ENCODE measurements at regions not wholly inside any gene's neighbourhood (a gene's known extent, or its start where the extent isn't known, plus 50 kb on each side); places are given as distances from the start of the nearest gene placed in this dataset.

- no peaks in the 10 kb centered on the region for H3K9me3 ChIP-seq (ENCODE audit: control insufficient read depth in 1 of 2, low read length in 2 of 2)
- H3K4me1 ChIP-seq (ENCODE audit: insufficient read depth, low read length): no peaks in the 10 kb centered on the region
- Mint-ChIP-seq H3K27me3 (no peaks in the 10 kb centered on the region), H3K9me3 (peaks cover 3 to 15% (median 7%) of the 10 kb centered on the region in 8 donors), H3K27ac (no peak overlapping the region), H3K36me3 (no peaks in the 10 kb centered on the region), H3K4me1 (no peaks in the 10 kb centered on the region), H3K4me3 (no peak overlapping the region)
- H3K4me3 ChIP-seq (ENCODE audit: low read length in 2 of 2): no peak overlapping the region
- ChIA-PET POLR2A (ENCODE audit: partially characterized antibody) (no interaction called here), CTCF (ENCODE audit: partially characterized antibody) (no interaction called here)
- no peaks in the 10 kb centered on the region for H3K27me3 ChIP-seq (ENCODE audit: insufficient read depth, low read length)
- no peak overlapping the region for H3K27ac ChIP-seq (ENCODE audit: low read depth, low read length)
- intact Hi-C loops (cut with micrococcal nuclease): no loop called here
- no peaks in the 10 kb centered on the region for H3K36me3 ChIP-seq (ENCODE audit: insufficient read depth, low read length)
- no peak for DNase-seq
Observed at GRCh38 chr10:108362296-108362695, 1197.8 kb upstream of the SORCS1 start.

DNA sequence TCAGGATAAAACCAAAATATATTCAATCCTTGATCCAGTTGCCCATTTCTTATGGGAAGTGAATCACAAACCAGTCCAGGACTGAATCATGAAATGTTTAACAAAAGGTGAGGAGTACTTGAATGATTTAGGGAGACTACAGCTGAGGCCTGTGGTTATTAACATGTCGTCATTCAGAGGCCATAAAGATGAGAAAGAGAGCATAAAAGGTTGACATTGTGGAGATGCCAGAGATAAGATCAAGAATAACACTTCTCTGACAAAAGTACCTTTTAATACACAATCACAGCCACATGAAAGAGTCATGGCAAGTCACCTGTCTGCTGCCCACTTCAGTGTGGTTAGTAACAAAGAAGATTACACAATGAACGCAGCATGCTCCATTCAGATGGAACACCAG is 1195.7 kb upstream of the SORCS1 start:
- Mint-ChIP-seq H3K27me3 (no peaks in the 10 kb centered on the region), H3K9me3 (peaks cover 3 to 17% (median 11%) of the 10 kb centered on the region in 8 donors), H3K4me3 (no peak overlapping the region), H3K36me3 (no peaks in the 10 kb centered on the region), H3K27ac (no peak overlapping the region), H3K4me1 (no peaks in the 10 kb centered on the region)
- Histone ChIP-seq H3K4me1 (ENCODE audit: insufficient read depth, low read length) (no peaks in the 10 kb centered on the region), H3K9me3 (ENCODE audit: control insufficient read depth in 1 of 2, low read length in 2 of 2) (no peaks in the 10 kb centered on the region), H3K36me3 (ENCODE audit: insufficient read depth, low read length) (no peaks in the 10 kb centered on the region), H3K4me3 (ENCODE audit: low read length in 2 of 2) (no peak overlapping the region), H3K27ac (ENCODE audit: low read depth, low read length) (no peak overlapping the region), H3K27me3 (ENCODE audit: insufficient read depth, low read length) (no peaks in the 10 kb centered on the region)
- intact Hi-C loops (cut with micrococcal nuclease): no loop called here
- DNase-seq: no peak
- ChIA-PET POLR2A (ENCODE audit: partially characterized antibody) (no interaction called here), CTCF (ENCODE audit: partially characterized antibody) (no interaction called here)

GRCh38 chr10:108358912-108359311 is 1194.4 kb upstream of the SORCS1 start:
- DNase-seq: no peak
- no peaks in the 10 kb centered on the region for H3K36me3 ChIP-seq (ENCODE audit: insufficient read depth, low read length)
- Mint-ChIP-seq H3K27me3 (no peaks in the 10 kb centered on the region), H3K9me3 (peaks cover 3 to 17% (median 10%) of the 10 kb centered on the region in 8 donors), H3K4me1 (no peaks in the 10 kb centered on the region), H3K36me3 (no peaks in the 10 kb centered on the region), H3K27ac (no peak overlapping the region), H3K4me3 (no peak overlapping the region)
- no peaks in the 10 kb centered on the region for H3K27me3 ChIP-seq (ENCODE audit: insufficient read depth, low read length)
- no peak overlapping the region for H3K27ac ChIP-seq (ENCODE audit: low read depth, low read length)
- intact Hi-C loops (cut with micrococcal nuclease): no loop called here
- no peaks in the 10 kb centered on the region for H3K9me3 ChIP-seq (ENCODE audit: control insufficient read depth in 1 of 2, low read length in 2 of 2)
- no peaks in the 10 kb centered on the region for H3K4me1 ChIP-seq (ENCODE audit: insufficient read depth, low read length)
- CTCF ChIA-PET (ENCODE audit: partially characterized antibody): no interaction called here
- POLR2A ChIA-PET (ENCODE audit: partially characterized antibody): no interaction called here
- no peak overlapping the region for H3K4me3 ChIP-seq (ENCODE audit: low read length in 2 of 2)

DNA sequence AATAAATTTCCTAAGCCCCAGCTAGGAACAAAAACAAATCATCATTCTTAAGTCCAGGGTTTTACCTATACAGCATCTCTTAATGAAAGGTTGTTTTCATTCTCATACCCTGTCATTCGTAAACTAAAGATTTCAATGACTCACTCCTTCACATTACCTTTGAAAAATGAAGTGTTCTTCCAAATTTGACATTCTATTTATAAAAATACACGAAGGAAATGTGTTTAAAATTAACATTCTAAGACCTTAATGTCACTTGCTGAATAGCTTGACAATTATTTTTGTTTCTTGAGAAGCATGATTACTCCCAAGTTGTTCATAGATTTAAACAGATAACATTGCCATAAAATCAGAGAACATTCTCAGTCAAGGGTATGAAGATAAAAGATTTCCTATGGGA is 1188.3 kb upstream of the SORCS1 start:
- Mint-ChIP-seq H3K4me1 (no peaks in the 10 kb centered on the region), H3K9me3 (peaks cover 0 to 14% (median 11%) of the 10 kb centered on the region in 8 donors)

DNA sequence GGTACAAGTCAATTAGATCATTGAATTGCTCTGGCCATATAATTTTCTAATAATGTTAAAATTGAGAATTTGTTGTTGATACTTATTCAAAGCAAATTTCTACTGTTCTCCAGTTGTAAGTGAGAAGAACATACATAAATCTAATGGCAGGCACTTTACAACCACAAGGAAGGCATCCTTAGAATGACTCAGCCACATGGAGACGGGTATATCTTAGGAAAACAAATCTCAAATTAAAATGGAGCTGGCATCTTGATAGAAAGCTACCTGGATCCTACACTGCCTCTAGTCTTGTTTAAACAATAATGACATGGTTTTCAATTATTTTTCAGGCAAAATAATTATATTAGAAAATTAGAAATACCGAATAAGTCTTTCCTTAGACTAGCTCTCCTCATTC is 1183.7 kb upstream of the SORCS1 start:
- no peak for DNase-seq
- no peaks in the 10 kb centered on the region for H3K27me3 ChIP-seq (ENCODE audit: insufficient read depth, low read length)
- POLR2A ChIA-PET (ENCODE audit: partially characterized antibody): no interaction called here
- no peaks in the 10 kb centered on the region for H3K4me1 ChIP-seq (ENCODE audit: insufficient read depth, low read length)
- Mint-ChIP-seq H3K4me1 (no peaks in the 10 kb centered on the region), H3K9me3 (peaks cover 4 to 17% (median 10%) of the 10 kb centered on the region in 8 donors), H3K27me3 (no peaks in the 10 kb centered on the region), H3K4me3 (no peak overlapping the region), H3K27ac (no peak overlapping the region), H3K36me3 (no peaks in the 10 kb centered on the region)
- CTCF ChIA-PET (ENCODE audit: partially characterized antibody): no interaction called here
- no peaks in the 10 kb centered on the region for H3K9me3 ChIP-seq (ENCODE audit: control insufficient read depth in 1 of 2, low read length in 2 of 2)
- no peaks in the 10 kb centered on the region for H3K36me3 ChIP-seq (ENCODE audit: insufficient read depth, low read length)
- H3K27ac ChIP-seq (ENCODE audit: low read depth, low read length): no peak overlapping the region
- intact Hi-C loops (cut with micrococcal nuclease): no loop called here
- H3K4me3 ChIP-seq (ENCODE audit: low read length in 2 of 2): no peak overlapping the region

More for the DNA sequence above, 1188.3 kb upstream of the SORCS1 start:
- H3K27me3 ChIP-seq (ENCODE audit: insufficient read depth, low read length): no peaks in the 10 kb centered on the region
- no peaks in the 10 kb centered on the region for H3K4me1 ChIP-seq (ENCODE audit: insufficient read depth, low read length)
- no peak overlapping the region for H3K27ac Mint-ChIP-seq
- ChIA-PET CTCF (ENCODE audit: partially characterized antibody) (no interaction called here), POLR2A (ENCODE audit: partially characterized antibody) (no interaction called here)
- H3K36me3 Mint-ChIP-seq: no peaks in the 10 kb centered on the region
- H3K27me3 Mint-ChIP-seq: no peaks in the 10 kb centered on the region
- H3K4me3 ChIP-seq (ENCODE audit: low read length in 2 of 2): no peak overlapping the region
- no peaks in the 10 kb centered on the region for H3K36me3 ChIP-seq (ENCODE audit: insufficient read depth, low read length)
- H3K27ac ChIP-seq (ENCODE audit: low read depth, low read length): no peak overlapping the region
- no peak for DNase-seq
- H3K4me3 Mint-ChIP-seq: no peak overlapping the region
- intact Hi-C loops (cut with micrococcal nuclease): no loop called here
- H3K9me3 ChIP-seq (ENCODE audit: control insufficient read depth in 1 of 2, low read length in 2 of 2): no peaks in the 10 kb centered on the region

DNA sequence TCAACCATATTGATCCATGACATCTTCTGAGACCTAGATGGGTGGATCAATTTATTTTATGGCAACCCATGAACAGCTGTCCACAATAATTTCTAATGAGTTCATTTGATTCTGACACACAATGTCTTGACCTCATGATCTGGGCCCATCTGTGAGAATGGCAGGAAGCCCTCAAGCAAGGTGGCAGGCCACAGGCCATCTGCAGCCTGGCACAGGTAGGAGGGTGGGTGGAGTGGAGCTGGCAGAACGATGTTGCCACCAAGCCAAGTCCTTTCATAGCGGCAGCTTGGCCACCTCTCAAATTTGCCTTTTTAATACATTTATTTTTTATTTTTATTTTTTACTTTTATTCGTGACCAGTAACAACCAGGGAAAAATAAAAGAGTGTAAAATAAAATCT is 1181.6 kb upstream of the SORCS1 start:
- Histone ChIP-seq H3K27ac (ENCODE audit: low read depth, low read length) (no peak overlapping the region), H3K36me3 (ENCODE audit: insufficient read depth, low read length) (no peaks in the 10 kb centered on the region), H3K27me3 (ENCODE audit: insufficient read depth, low read length) (no peaks in the 10 kb centered on the region), H3K9me3 (ENCODE audit: control insufficient read depth in 1 of 2, low read length in 2 of 2) (no peaks in the 10 kb centered on the region), H3K4me1 (ENCODE audit: insufficient read depth, low read length) (no peaks in the 10 kb centered on the region), H3K4me3 (ENCODE audit: low read length in 2 of 2) (no peak overlapping the region)
- Mint-ChIP-seq H3K4me1 (no peaks in the 10 kb centered on the region), H3K27me3 (no peaks in the 10 kb centered on the region), H3K9me3 (peaks cover 5 to 21% (median 9%) of the 10 kb centered on the region in 8 donors), H3K36me3 (no peaks in the 10 kb centered on the region), H3K4me3 (no peak overlapping the region), H3K27ac (no peak overlapping the region)
- intact Hi-C loops (cut with micrococcal nuclease): no loop called here
- ChIA-PET POLR2A (ENCODE audit: partially characterized antibody) (no interaction called here), CTCF (ENCODE audit: partially characterized antibody) (no interaction called here)
- DNase-seq: no peak

- Histone ChIP-seq H3K9me3 (ENCODE audit: control insufficient read depth in 1 of 2, low read length in 2 of 2) (no peaks in the 10 kb centered on the region), H3K4me1 (ENCODE audit: insufficient read depth, low read length) (no peaks in the 10 kb centered on the region), H3K27me3 (ENCODE audit: insufficient read depth, low read length) (no peaks in the 10 kb centered on the region), H3K36me3 (ENCODE audit: insufficient read depth, low read length) (no peaks in the 10 kb centered on the region), H3K27ac (ENCODE audit: low read depth, low read length) (no peak overlapping the region), H3K4me3 (ENCODE audit: low read length in 2 of 2) (no peak overlapping the region)
- ChIA-PET CTCF (ENCODE audit: partially characterized antibody) (no interaction called here), POLR2A (ENCODE audit: partially characterized antibody) (no interaction called here)
- no peaks in the 10 kb centered on the region for H3K36me3 Mint-ChIP-seq
- H3K4me3 Mint-ChIP-seq: no peak overlapping the region
- H3K27me3 Mint-ChIP-seq: no peaks in the 10 kb centered on the region
- no peak overlapping the region for H3K27ac Mint-ChIP-seq
- intact Hi-C loops (cut with micrococcal nuclease): no loop called here
- peaks cover 2 to 27% (median 8%) of the 10 kb centered on the region in 8 donors for H3K9me3 Mint-ChIP-seq
- no peaks in the 10 kb centered on the region for H3K4me1 Mint-ChIP-seq
- DNase-seq: no peak
Observed at GRCh38 chr10:108338146-108338545, 1173.6 kb upstream of the SORCS1 start.

- H3K27me3 Mint-ChIP-seq: no peaks in the 10 kb centered on the region
- no peaks in the 10 kb centered on the region for H3K4me1 ChIP-seq (ENCODE audit: insufficient read depth, low read length)
- H3K9me3 Mint-ChIP-seq: peaks cover 2 to 25% (median 9%) of the 10 kb centered on the region in 8 donors
- POLR2A ChIA-PET (ENCODE audit: partially characterized antibody): no interaction called here
- no peaks in the 10 kb centered on the region for H3K9me3 ChIP-seq (ENCODE audit: control insufficient read depth in 1 of 2, low read length in 2 of 2)
- DNase-seq: no peak
- intact Hi-C loops (cut with micrococcal nuclease): no loop called here
- no peaks in the 10 kb centered on the region for H3K4me1 Mint-ChIP-seq
- no peak overlapping the region for H3K4me3 Mint-ChIP-seq
- H3K27me3 ChIP-seq (ENCODE audit: insufficient read depth, low read length): no peaks in the 10 kb centered on the region
- CTCF ChIA-PET (ENCODE audit: partially characterized antibody): no interaction called here
- H3K36me3 Mint-ChIP-seq: no peaks in the 10 kb centered on the region
- no peak overlapping the region for H3K27ac ChIP-seq (ENCODE audit: low read depth, low read length)
- H3K27ac Mint-ChIP-seq: no peak overlapping the region
- no peaks in the 10 kb centered on the region for H3K36me3 ChIP-seq (ENCODE audit: insufficient read depth, low read length)
- no peak overlapping the region for H3K4me3 ChIP-seq (ENCODE audit: low read length in 2 of 2)
Observed at GRCh38 chr10:108336836-108337235, 1172.3 kb upstream of the SORCS1 start.
